ENCODE measurements at regions not wholly inside any gene's neighbourhood (a gene's known extent, or its start where the extent isn't known, plus 50 kb on each side); places are given as distances from the start of the nearest gene placed in this dataset.

- no peak overlapping the region for H3K4me3 ChIP-seq
- no peak for TF ChIP-seq EP300 (IDR thresholded peaks at IDR 0.05)
- TF ChIP-seq POLR2A (IDR thresholded peaks at IDR 0.05) = no peak
- no peak for TF ChIP-seq CTCF (IDR thresholded peaks at IDR 0.05)
- no peaks in the 10 kb centered on the region for H3K27me3 ChIP-seq
- H3K4me1 ChIP-seq = peaks cover 0 to 22% (median 8%) of the 10 kb centered on the region in 4 donors
- H3K36me3 ChIP-seq = no peaks in the 10 kb centered on the region
- DNase-seq (ENCODE audit: low spot score in 2 of 2) = no peak
- H3K9me3 ChIP-seq = peaks cover 0 to 11% (median 0%) of the 10 kb centered on the region in 4 donors
- WGBS, 2 donors = 95 to 98% methylated on average over 2 of the region's 2 CpGs
- no peak overlapping the region for H3K27ac ChIP-seq
Measured at GRCh38 chr13:33746867-33747266, 71.1 kb upstream of the RFC3 start.

GRCh38 chr13:33751151-33751550, 66.8 kb upstream of the RFC3 start:
- Histone ChIP-seq H3K4me1 (peaks cover 0 to under 1% (median 0%) of the 10 kb centered on the region in 4 donors), H3K27me3 (no peaks in the 10 kb centered on the region), H3K36me3 (no peaks in the 10 kb centered on the region), H3K9me3 (peaks cover 0 to 11% (median 0%) of the 10 kb centered on the region in 4 donors), H3K27ac (no peak overlapping the region), H3K4me3 (no peak overlapping the region)
- 44 to 57% methylated on average over 2 of the region's 2 CpGs for WGBS, 2 donors
- TF ChIP-seq CTCF (IDR thresholded peaks at IDR 0.05) (no peak), POLR2A (IDR thresholded peaks at IDR 0.05) (no peak), EP300 (IDR thresholded peaks at IDR 0.05) (no peak)
- DNase-seq (ENCODE audit: low spot score in 2 of 2) = no peak

DNA sequence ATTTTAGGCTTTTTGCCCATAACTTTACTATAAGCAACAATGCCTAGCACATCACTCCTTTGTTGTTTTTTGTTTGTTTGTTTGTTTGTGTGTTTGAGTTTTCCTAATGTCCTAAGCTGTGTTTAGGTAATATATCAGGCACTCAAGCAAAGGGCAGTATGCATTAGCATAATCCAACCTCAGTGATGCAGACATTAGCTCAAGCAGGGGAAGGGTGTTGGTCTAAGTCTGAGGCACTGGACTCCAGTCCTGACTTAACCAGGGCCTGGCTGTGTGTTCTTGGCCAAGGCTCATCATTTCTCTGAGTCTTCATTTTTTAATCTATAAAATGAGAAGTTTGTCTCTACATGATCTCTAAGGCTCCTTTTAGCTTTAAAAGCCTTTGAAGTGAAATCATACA, 65.9 kb upstream of the RFC3 start:
- H3K4me3 ChIP-seq = no peak overlapping the region
- H3K36me3 ChIP-seq = no peaks in the 10 kb centered on the region
- no peaks in the 10 kb centered on the region for H3K27me3 ChIP-seq
- no peaks in the 10 kb centered on the region for H3K4me1 ChIP-seq
- TF ChIP-seq CTCF (IDR thresholded peaks at IDR 0.05) (no peak), EP300 (IDR thresholded peaks at IDR 0.05) (no peak), POLR2A (IDR thresholded peaks at IDR 0.05) (no peak)
- H3K9me3 ChIP-seq = peaks cover 0 to 11% (median 0%) of the 10 kb centered on the region in 4 donors
- no peak overlapping the region for H3K27ac ChIP-seq
- no peak for DNase-seq (ENCODE audit: low spot score in 2 of 2)

DNA sequence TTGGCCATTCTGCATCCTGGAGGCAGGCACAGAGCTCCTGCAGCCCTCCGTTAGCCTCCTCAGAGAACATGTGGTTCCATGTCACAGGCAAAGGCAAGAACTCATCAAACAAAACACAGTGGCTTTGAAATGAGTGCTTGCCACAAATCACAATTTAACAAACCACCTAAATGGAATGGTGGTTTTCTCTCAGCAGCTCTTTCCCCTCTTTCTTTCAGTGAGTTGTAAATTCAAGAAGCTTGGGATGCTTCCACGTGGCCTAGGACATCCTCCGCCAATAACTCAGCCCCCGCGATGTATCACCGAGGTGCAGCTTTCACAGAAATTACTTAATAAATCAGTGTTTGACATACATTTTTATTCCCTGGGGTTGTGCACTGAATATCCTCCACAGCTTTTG, 65.4 kb upstream of the RFC3 start:
- no peak overlapping the region for H3K27ac ChIP-seq
- no peak for DNase-seq (ENCODE audit: low spot score in 2 of 2)
- H3K36me3 ChIP-seq = no peaks in the 10 kb centered on the region
- 85 to 95% methylated on average over 6 of the region's 6 CpGs for WGBS, 2 donors
- H3K4me1 ChIP-seq = no peaks in the 10 kb centered on the region
- TF ChIP-seq CTCF (IDR thresholded peaks at IDR 0.05) = no peak
- TF ChIP-seq POLR2A (IDR thresholded peaks at IDR 0.05) = no peak
- TF ChIP-seq EP300 (IDR thresholded peaks at IDR 0.05) = no peak
- no peaks in the 10 kb centered on the region for H3K27me3 ChIP-seq
- H3K9me3 ChIP-seq = peaks cover 0 to 11% (median 0%) of the 10 kb centered on the region in 4 donors
- no peak overlapping the region for H3K4me3 ChIP-seq

DNA sequence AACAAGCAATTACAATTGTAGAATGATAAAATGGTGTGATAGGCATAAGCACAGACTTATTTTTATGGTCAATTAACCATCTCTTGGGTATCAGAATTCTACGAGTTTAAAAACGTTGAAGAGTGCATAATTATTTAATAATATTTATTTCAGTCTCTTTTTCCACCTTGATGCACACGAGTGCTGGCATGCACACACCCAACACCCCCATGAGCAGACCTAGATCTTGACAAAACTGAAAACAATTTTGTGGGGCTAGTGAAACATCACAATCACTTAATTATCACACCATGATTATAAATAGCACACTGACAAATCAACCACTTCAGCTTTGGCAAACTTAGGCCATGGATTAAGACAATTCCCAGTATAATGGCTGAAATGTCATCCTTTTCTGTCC, 61.0 kb upstream of the RFC3 start:
- Histone ChIP-seq H3K4me3 (no peak overlapping the region), H3K27ac (no peak overlapping the region), H3K36me3 (no peaks in the 10 kb centered on the region), H3K27me3 (no peaks in the 10 kb centered on the region), H3K9me3 (no peaks in the 10 kb centered on the region), H3K4me1 (no peaks in the 10 kb centered on the region)
- DNase-seq (ENCODE audit: low spot score in 2 of 2) = no peak
- WGBS, 2 donors = 91 to 92% methylated on average over 3 of the region's 3 CpGs
- TF ChIP-seq EP300 (IDR thresholded peaks at IDR 0.05) = no peak
- TF ChIP-seq CTCF (IDR thresholded peaks at IDR 0.05) = no peak
- TF ChIP-seq POLR2A (IDR thresholded peaks at IDR 0.05) = no peak
